Activated CD8-positive, alpha-beta T cell treated with anti-CD3 and anti-CD28 coated beads, Interleukin-2, amount 10 ng/mL, durations not matched to agents 7 days and 5 days (primary cell): ENCODE measurements at regions not wholly inside any gene's neighbourhood (a gene's known extent, or its start where the extent isn't known, plus 50 kb on each side); places are given as distances from the start of the nearest gene placed in this dataset.

Experiments
- ATAC-seq: fragments of 150-1000 bp; cut with Tn5 transposase; one replicate; pipeline ENCODE4 v1.10.0; 2021; ENCODE audit warnings: moderate library complexity
- CTCF ChIA-PET: fragments of 350-600 bp; sonication (Branson Sonifier 250); formaldehyde crosslinking; loops from one replicate; lab custom pipeline; 2021; ENCODE audit warnings: antibody characterized with exemption; lab: Charles Lee
- POLR2A ChIA-PET: fragments of 350-600 bp; sonication (Branson Sonifier 250); formaldehyde crosslinking; loops from one replicate; lab custom pipeline; 2021; ENCODE audit warnings: antibody characterized with exemption; lab: Charles Lee
- DNase-seq: peaks from one replicate; pipeline ENCODE4 v3.0.0-alpha.2; 2020
- H3K27ac Mint-ChIP-seq: one replicate; pipeline ENCODE4 v1.8.0; 2021; ENCODE audit warnings: mild to moderate bottlenecking, mixed read lengths
- H3K27me3 Mint-ChIP-seq: one replicate; pipeline ENCODE4 v1.8.0; 2021; ENCODE audit warnings: low read depth, mixed read lengths
- H3K36me3 Mint-ChIP-seq: one replicate; pipeline ENCODE4 v1.8.0; 2021; ENCODE audit warnings: low read depth, mixed read lengths
- H3K4me1 Mint-ChIP-seq: one replicate; pipeline ENCODE4 v1.8.0; 2021; ENCODE audit warnings: low read depth, mixed read lengths
- H3K4me3 Mint-ChIP-seq: one replicate; pipeline ENCODE4 v1.8.0; 2021; ENCODE audit warnings: mild to moderate bottlenecking, mixed read lengths
- H3K9me3 Mint-ChIP-seq: one replicate; pipeline ENCODE4 v1.8.0; 2022; ENCODE audit warnings: mixed read lengths; ENCODE audit not compliant: insufficient read depth

DNA sequence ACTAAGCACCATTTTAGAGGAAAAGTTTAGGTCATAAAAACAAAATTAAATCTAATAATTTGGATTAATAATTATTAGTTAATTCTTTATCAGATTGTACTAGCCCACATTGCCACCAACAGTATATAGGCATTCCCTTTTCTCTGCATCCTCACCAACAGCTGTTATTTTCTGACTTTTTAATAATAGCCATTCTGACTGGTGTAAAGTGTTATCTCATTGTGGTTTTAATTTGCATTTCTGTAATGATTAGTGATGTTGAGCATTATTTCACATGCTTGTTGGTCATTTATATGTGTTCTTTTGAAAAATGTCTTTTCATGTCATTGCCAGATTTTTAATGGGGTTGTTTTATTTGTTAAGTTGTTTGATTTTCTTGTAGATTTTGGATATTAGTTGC lies 319.1 kb upstream of the SYNCRIP start:
- ChIA-PET CTCF (no interaction called here), POLR2A (no interaction called here)
- ATAC-seq: no peak
- Mint-ChIP-seq H3K4me3 (no peak overlapping the region), H3K27ac (no peak overlapping the region), H3K4me1 (no peaks in the 10 kb centered on the region), H3K36me3 (no peaks in the 10 kb centered on the region), H3K27me3 (no peaks in the 10 kb centered on the region), H3K9me3 (peaks cover 4% of the 10 kb centered on the region)
- no peak for DNase-seq

DNA sequence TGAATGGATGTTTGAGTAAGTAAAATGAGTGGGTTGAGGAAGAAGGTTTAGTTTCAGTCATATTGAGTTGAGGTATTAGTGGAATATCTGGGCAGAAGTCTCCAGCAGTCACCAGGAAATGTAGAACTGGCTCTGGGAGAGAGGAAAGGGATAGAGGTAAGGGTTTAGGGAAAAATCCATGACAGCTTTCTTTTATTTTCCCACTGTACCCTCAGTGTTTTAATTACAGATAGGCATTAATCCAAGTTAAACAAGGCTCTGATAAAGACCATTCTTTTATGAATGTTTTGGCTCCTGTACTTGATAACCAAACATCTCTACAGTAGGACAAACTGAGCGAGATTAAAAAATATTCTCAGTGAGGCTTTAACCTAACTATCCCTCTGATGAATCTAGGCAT lies 318.4 kb upstream of the SYNCRIP start:
- H3K36me3 Mint-ChIP-seq: no peaks in the 10 kb centered on the region
- H3K4me1 Mint-ChIP-seq: no peaks in the 10 kb centered on the region
- CTCF ChIA-PET: no interaction called here

DNA sequence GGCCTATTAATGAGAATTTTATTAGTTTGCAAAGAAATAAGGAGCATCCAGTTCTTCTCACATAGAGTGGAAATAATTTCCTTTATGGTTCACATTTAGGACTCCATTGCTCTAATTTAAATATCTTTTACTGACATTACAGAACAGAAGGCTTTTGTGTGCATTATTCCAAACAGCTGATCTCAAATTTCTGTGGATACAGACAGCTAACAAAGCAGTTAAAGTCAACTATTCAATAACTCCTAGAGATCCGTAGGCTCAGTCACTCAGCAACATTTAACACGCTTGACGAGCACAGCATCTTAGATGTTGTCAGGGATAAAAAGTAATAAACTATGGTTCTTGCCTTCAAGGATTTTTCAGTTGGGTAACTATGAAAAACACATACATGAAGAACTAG lies 305.8 kb upstream of the SYNCRIP start:
- Mint-ChIP-seq H3K27me3 (no peaks in the 10 kb centered on the region), H3K36me3 (no peaks in the 10 kb centered on the region), H3K27ac (no peak overlapping the region), H3K9me3 (no peaks in the 10 kb centered on the region), H3K4me1 (no peaks in the 10 kb centered on the region), H3K4me3 (no peak overlapping the region)
- DNase-seq: no peak
- ChIA-PET CTCF (no interaction called here), POLR2A (no interaction called here)
- no peak for ATAC-seq

More for the DNA sequence above, 318.4 kb upstream of the SYNCRIP start:
- Mint-ChIP-seq H3K27ac (no peak overlapping the region), H3K27me3 (no peaks in the 10 kb centered on the region), H3K4me3 (no peak overlapping the region), H3K9me3 (peaks cover 4% of the 10 kb centered on the region)
- DNase-seq (no peak), ATAC-seq (no peak)
- POLR2A ChIA-PET: no interaction called here

DNA sequence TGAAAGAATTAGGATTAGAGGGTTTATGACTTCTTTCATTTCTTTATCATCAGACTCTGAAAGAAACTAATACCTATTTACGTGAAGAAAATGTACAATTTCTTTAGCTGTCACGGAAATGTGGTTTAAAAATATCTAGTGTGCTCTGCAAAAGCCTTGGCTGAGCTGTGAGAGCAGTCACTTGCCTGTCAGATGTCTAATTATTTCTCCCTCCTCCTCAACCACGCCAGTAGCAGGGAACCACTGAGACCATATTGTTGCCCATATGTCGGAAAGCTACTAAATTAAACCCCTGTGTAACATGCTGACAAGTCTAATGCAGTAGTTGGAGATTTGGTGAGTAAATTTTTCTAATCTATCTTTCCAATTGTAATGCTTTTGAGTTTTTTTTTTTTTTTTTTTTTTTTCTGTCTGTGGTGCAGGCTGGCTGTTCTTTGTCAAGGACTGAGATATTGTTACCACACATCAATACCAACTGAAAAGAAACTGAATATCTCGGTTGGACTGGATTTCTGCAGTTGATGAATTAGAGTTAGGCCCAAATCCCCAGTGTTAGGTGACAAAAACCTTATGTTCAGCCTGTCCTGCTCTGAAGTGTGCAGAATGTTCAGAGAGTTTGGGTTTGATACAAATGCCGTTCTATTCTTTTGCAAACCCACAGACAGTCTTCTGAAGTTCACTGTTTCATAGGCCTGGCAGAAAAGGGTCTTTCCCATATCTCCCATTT lies 302.9 kb upstream of the SYNCRIP start:
- no peak for DNase-seq
- POLR2A ChIA-PET: no interaction called here
- no peak overlapping the region for H3K4me3 Mint-ChIP-seq
- H3K4me1 Mint-ChIP-seq: no peaks in the 10 kb centered on the region
- H3K27ac Mint-ChIP-seq: no peak overlapping the region
- H3K36me3 Mint-ChIP-seq: no peaks in the 10 kb centered on the region
- no peaks in the 10 kb centered on the region for H3K9me3 Mint-ChIP-seq
- H3K27me3 Mint-ChIP-seq: no peaks in the 10 kb centered on the region
- CTCF ChIA-PET: no interaction called here
- no peak for ATAC-seq

DNA sequence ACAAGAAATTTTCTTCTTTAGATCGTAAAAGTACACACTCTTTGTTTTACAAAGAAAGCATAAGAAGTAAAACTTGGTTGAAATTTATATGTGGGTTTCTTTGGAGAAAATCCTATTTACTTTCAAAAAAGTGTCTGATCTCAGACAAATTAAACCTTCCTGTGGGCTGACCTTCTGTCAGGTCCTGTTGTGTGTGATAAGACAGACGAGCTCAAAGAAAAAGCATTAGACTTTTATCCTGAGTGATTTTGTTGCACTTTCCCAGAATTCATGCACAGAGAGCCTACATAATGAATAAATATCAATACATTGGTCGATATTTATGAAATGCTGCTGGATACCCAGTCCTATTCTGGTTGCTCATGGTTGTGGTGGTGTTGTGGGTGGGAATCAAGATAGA lies 302.1 kb upstream of the SYNCRIP start:
- H3K4me3 Mint-ChIP-seq: no peak overlapping the region
- DNase-seq: no peak
- no peaks in the 10 kb centered on the region for H3K27me3 Mint-ChIP-seq
- CTCF ChIA-PET: no interaction called here
- POLR2A ChIA-PET: no interaction called here
- no peaks in the 10 kb centered on the region for H3K36me3 Mint-ChIP-seq
- no peaks in the 10 kb centered on the region for H3K9me3 Mint-ChIP-seq
- ATAC-seq: no peak
- H3K4me1 Mint-ChIP-seq: no peaks in the 10 kb centered on the region
- no peak overlapping the region for H3K27ac Mint-ChIP-seq

DNA sequence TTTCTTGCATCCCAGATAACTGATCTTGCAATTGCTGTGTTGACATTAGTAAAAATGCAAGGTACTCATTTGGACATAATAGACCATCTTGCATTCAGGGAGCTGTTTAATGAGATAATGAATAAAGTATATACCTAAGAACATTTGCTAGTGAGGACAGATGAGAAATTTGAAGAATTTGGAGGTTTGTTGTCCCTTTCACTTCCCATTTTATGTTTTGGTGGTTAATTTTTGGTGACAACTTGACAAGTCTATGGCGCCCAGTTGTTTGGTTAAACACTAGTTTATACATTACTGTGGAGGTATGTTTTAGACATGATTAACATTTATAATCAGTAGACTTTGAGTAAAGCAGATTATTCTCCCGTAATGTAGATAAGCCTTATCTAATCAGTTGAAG lies 300.2 kb upstream of the SYNCRIP start:
- H3K4me3 Mint-ChIP-seq: no peak overlapping the region
- DNase-seq: no peak
- no peak overlapping the region for H3K27ac Mint-ChIP-seq
- ATAC-seq: no peak
- no peaks in the 10 kb centered on the region for H3K27me3 Mint-ChIP-seq
- CTCF ChIA-PET: interaction anchor here (0.8 kb wide), 1 partner anchor 46 kb away, joined by 3 read pairs; no protein-coding TSS in a partner anchor
- H3K9me3 Mint-ChIP-seq: no peaks in the 10 kb centered on the region
- no peaks in the 10 kb centered on the region for H3K4me1 Mint-ChIP-seq
- no peaks in the 10 kb centered on the region for H3K36me3 Mint-ChIP-seq
- POLR2A ChIA-PET: no interaction called here

DNA sequence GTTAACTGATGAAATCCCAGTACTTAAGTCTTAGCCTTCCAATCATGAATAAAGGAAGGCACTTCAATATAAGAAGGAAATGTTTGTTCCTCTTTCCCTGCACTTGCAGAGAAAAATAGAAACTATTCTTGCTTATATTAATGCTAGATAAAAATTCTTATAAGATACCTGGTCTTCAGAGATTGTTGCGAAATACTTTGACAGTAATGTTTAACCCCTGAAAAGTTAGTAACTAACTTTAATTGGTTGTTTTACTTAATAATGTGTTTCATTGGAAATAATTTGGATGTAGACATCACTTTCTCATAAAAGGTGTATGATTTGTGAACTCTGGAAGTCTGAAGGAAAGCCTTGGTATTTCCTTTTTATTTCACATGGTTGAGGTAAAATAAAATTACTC lies 294.2 kb upstream of the SYNCRIP start:
- no peak for DNase-seq
- no peaks in the 10 kb centered on the region for H3K4me1 Mint-ChIP-seq
- no peak overlapping the region for H3K4me3 Mint-ChIP-seq
- H3K27ac Mint-ChIP-seq: no peak overlapping the region
- ChIA-PET CTCF (no interaction called here), POLR2A (no interaction called here)
- ATAC-seq: no peak
- no peaks in the 10 kb centered on the region for H3K36me3 Mint-ChIP-seq
- H3K9me3 Mint-ChIP-seq: no peaks in the 10 kb centered on the region
- no peaks in the 10 kb centered on the region for H3K27me3 Mint-ChIP-seq

DNA sequence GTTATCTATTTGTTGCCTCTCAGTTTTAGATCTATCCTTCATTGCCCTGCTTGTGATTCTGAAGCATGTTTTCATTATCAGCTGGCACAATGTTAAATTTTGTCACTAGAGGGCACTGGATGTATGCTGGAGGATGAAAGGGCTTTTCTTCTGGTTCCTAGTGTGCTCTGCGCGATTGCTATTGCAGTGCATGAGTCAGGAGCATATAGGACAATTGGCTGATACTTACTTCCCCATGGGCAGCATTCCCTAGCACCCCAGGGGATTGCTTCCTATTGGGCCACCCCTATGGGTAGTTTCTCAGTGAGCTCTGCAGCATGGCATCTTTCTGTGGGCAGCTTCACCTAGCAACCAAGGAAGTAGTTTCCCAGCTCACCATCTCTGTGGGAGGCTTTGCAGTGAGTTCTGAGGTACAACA lies 280.3 kb upstream of the SYNCRIP start:
- POLR2A ChIA-PET: no interaction called here
- Mint-ChIP-seq H3K36me3 (no peaks in the 10 kb centered on the region), H3K9me3 (no peaks in the 10 kb centered on the region), H3K4me3 (no peak overlapping the region), H3K27ac (no peak overlapping the region), H3K27me3 (no peaks in the 10 kb centered on the region), H3K4me1 (no peaks in the 10 kb centered on the region)
- CTCF ChIA-PET: interaction anchor here (1.0 to 1.8 kb wide), 3 partner anchors 12 to 933 kb away, joined by 3 to 4 read pairs (median 4); no protein-coding TSS in a partner anchor
- ATAC-seq (peak; percentile 65), DNase-seq (peak; percentile 22)

DNA sequence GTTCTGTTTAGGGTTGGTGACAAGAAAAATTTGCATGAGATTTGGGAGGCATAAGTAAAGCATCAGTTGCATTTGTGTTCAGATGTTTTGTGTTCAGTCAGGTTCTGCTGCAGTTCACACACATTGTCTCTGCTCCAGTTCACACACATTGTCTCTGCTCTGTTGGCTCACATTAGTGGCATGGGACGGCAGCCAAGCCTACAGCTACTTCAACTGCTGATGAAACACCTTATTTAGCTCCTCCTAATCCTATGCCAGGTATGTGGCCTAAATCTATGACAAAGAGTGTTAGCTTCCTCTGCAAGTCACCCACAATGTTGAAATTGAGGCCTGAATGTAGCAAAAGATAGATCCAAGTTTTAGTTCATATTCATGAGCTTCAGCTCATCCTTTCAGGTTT lies 278.1 kb upstream of the SYNCRIP start:
- H3K4me3 Mint-ChIP-seq: no peak overlapping the region
- CTCF ChIA-PET: no interaction called here
- no peak for DNase-seq
- H3K27me3 Mint-ChIP-seq: no peaks in the 10 kb centered on the region
- POLR2A ChIA-PET: no interaction called here
- no peak for ATAC-seq
- no peak overlapping the region for H3K27ac Mint-ChIP-seq
- no peaks in the 10 kb centered on the region for H3K36me3 Mint-ChIP-seq
- H3K4me1 Mint-ChIP-seq: no peaks in the 10 kb centered on the region
- no peaks in the 10 kb centered on the region for H3K9me3 Mint-ChIP-seq

DNA sequence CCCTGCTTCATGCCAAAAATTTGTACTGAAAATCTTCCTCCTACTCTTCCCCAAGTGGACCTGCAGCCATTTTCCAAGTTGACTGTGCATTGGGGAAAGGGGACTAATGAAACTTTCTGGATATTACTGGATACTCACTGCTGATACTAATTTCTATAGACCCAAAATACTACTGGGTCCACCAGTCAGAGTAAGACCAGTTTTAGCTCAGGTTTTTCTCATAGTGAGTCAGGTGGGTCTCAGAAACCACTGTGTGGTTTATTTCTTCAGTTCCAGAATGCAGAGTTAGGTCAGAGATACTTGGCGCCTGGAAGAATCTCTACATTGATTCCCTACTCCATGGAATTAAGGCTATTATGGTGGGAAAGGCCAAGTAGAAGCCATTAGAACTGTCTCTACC lies 274.8 kb upstream of the SYNCRIP start:
- CTCF ChIA-PET: no interaction called here
- H3K9me3 Mint-ChIP-seq: no peaks in the 10 kb centered on the region
- no peak overlapping the region for H3K4me3 Mint-ChIP-seq
- H3K4me1 Mint-ChIP-seq: no peaks in the 10 kb centered on the region
- no peaks in the 10 kb centered on the region for H3K36me3 Mint-ChIP-seq
- POLR2A ChIA-PET: no interaction called here
- ATAC-seq: no peak
- H3K27ac Mint-ChIP-seq: no peak overlapping the region
- no peak for DNase-seq
- H3K27me3 Mint-ChIP-seq: no peaks in the 10 kb centered on the region

DNA sequence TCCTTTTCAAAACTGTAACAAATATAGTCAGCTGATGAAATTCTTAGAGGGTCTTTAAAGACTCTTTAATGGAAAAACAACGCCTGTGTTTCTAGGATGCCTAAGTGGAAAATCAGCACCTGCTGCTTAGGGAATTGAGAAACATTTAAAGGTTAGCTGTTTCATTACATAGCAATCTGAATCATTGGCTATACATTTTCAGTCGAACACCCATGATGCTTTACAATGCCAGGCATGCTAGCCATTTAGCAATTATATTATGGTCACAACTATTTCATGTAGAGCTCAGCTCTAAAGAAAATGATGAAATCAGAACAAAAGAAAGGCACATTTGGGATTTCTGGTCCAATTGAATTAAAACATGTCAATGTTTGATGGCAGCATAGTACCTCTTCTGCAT lies 270.3 kb upstream of the SYNCRIP start:
- POLR2A ChIA-PET: no interaction called here
- CTCF ChIA-PET: interaction anchor here (0.6 kb wide), 1 partner anchor 9 kb away, joined by 3 read pairs; no protein-coding TSS in a partner anchor
- no peak overlapping the region for H3K4me3 Mint-ChIP-seq
- H3K4me1 Mint-ChIP-seq: no peaks in the 10 kb centered on the region
- no peak overlapping the region for H3K27ac Mint-ChIP-seq
- DNase-seq (no peak), ATAC-seq (no peak)
- no peaks in the 10 kb centered on the region for H3K27me3 Mint-ChIP-seq
- H3K36me3 Mint-ChIP-seq: no peaks in the 10 kb centered on the region
- no peaks in the 10 kb centered on the region for H3K9me3 Mint-ChIP-seq

DNA sequence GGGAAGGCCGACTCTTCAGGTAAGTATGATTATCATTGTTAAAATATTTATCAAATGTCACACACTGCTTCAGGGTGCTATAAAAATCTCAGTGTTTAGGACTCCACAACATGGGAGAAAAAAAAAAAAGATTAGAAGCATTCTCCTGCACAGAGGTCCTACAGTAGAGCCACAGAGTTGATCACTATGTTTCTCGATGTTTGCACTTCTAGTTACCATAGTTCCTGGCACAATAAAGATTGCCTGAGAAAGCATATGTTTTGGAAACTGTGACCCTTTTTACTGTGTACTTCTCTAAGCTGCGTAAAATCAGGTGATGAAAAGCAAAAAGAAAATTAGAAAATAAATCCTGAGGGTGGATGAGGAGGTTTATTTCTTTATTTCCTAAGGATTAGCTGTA lies 269.9 kb upstream of the SYNCRIP start:
- no peaks in the 10 kb centered on the region for H3K36me3 Mint-ChIP-seq
- H3K27me3 Mint-ChIP-seq: no peaks in the 10 kb centered on the region
- DNase-seq (no peak), ATAC-seq (no peak)
- H3K4me3 Mint-ChIP-seq: no peak overlapping the region
- H3K27ac Mint-ChIP-seq: no peak overlapping the region
- H3K9me3 Mint-ChIP-seq: no peaks in the 10 kb centered on the region
- H3K4me1 Mint-ChIP-seq: no peaks in the 10 kb centered on the region
- ChIA-PET POLR2A (no interaction called here), CTCF (interaction anchor here (0.6 kb wide), 1 partner anchor 9 kb away, joined by 3 read pairs; no protein-coding TSS in a partner anchor)

DNA sequence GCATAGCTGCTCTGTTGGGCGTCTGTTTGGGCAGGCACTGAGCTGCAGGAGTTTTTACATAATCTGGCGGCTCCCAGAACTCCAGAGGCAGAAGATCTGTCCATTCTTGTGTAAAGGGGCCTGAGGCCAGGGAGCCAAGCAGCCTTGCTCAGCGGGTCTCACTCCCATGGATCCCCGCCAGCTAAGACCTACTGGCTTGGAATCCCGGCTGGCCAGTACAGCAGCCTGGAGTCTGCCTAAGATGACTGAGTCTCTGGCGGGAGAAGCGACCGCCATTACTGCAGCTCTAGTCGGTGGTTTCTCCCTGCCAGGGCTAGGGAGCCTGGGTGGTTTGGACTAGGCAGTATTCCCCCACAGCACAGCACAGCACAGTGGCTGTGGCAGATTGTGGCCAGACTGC lies 268.4 kb upstream of the SYNCRIP start:
- ChIA-PET POLR2A (no interaction called here), CTCF (no interaction called here)
- no peaks in the 10 kb centered on the region for H3K9me3 Mint-ChIP-seq
- H3K27ac Mint-ChIP-seq: no peak overlapping the region
- no peaks in the 10 kb centered on the region for H3K36me3 Mint-ChIP-seq
- H3K4me3 Mint-ChIP-seq: no peak overlapping the region
- no peaks in the 10 kb centered on the region for H3K27me3 Mint-ChIP-seq
- ATAC-seq (no peak), DNase-seq (no peak)
- H3K4me1 Mint-ChIP-seq: no peaks in the 10 kb centered on the region
